ENCODE measurements at regions not wholly inside any gene's neighbourhood (a gene's known extent, or its start where the extent isn't known, plus 50 kb on each side); places are given as distances from the start of the nearest gene placed in this dataset.

GRCh38 chr13:34422956-34423355 is 519.1 kb upstream of the NBEA start:
- Histone ChIP-seq H3K4me1 (ENCODE audit: control insufficient read depth, insufficient read depth, low read length) (no peaks in the 10 kb centered on the region), H3K36me3 (ENCODE audit: control insufficient read depth in 2 of 2, insufficient read depth in 1 of 2, low read length in 2 of 2) (no peaks in the 10 kb centered on the region), H3K27ac (ENCODE audit: extremely low read depth, low read depth, low read length) (no peak overlapping the region), H3K9me3 (ENCODE audit: control insufficient read depth, insufficient read depth, low read depth, low read length) (no peaks in the 10 kb centered on the region), H3K4me3 (ENCODE audit: low read depth, low read length) (no peak overlapping the region)
- CTCF ChIA-PET: no interaction called here
- TF ChIP-seq SP7 (tag by site-specific recombination; IDR thresholded peaks at IDR 0.05) (no peak), ZNF133 (tag by site-specific recombination; IDR thresholded peaks at IDR 0.05) (no peak), PATZ1 (tag by site-specific recombination; IDR thresholded peaks at IDR 0.05) (no peak), ELK4 (IDR thresholded peaks at IDR 0.05; ENCODE audit: borderline replicate concordance, low read depth, low read length) (no peak), ZNF558 (tag by site-specific recombination; IDR thresholded peaks at IDR 0.05) (no peak), ZNF214 (tag by site-specific recombination; IDR thresholded peaks at IDR 0.05; ENCODE audit: borderline replicate concordance) (no peak), ZNF404 (tag by site-specific recombination; IDR thresholded peaks at IDR 0.05) (no peak), ZNF248 (tag by site-specific recombination; IDR thresholded peaks at IDR 0.05) (no peak), ZNF501 (tag by site-specific recombination; IDR thresholded peaks at IDR 0.05) (no peak), ZNF645 (tag by site-specific recombination; IDR thresholded peaks at IDR 0.05) (no peak)
- POLR2A ChIA-PET: no interaction called here

GRCh38 chr13:34425327-34425949 is 516.6 kb upstream of the NBEA start:
- ChIA-PET CTCF (no interaction called here), POLR2A (no interaction called here)
- no peak overlapping the region for H3K4me3 ChIP-seq (ENCODE audit: low read depth, low read length)
- H3K4me1 ChIP-seq (ENCODE audit: control insufficient read depth, insufficient read depth, low read length): no peaks in the 10 kb centered on the region
- H3K9me3 ChIP-seq (ENCODE audit: control insufficient read depth, insufficient read depth, low read depth, low read length): no peaks in the 10 kb centered on the region
- no peak overlapping the region for H3K27ac ChIP-seq (ENCODE audit: extremely low read depth, low read depth, low read length)
- H3K36me3 ChIP-seq (ENCODE audit: control insufficient read depth in 2 of 2, insufficient read depth in 1 of 2, low read length in 2 of 2): no peaks in the 10 kb centered on the region
- TF ChIP-seq ZNF621 (tag by site-specific recombination; IDR thresholded peaks at IDR 0.05) (no peak), ZNF768 (tag by site-specific recombination; IDR thresholded peaks at IDR 0.05) (no peak), ZNF670 (tag by site-specific recombination; IDR thresholded peaks at IDR 0.05; ENCODE audit: low read depth) (no peak), ZNF362 (tag by site-specific recombination; IDR thresholded peaks at IDR 0.05) (no peak), ZSCAN30 (tag by site-specific recombination; IDR thresholded peaks at IDR 0.05) (no peak), IKZF3 (tag by site-specific recombination; IDR thresholded peaks at IDR 0.05) (no peak), ZNF2 (tag by site-specific recombination; IDR thresholded peaks at IDR 0.05) (no peak), ZNF398 (tag by site-specific recombination; IDR thresholded peaks at IDR 0.05) (no peak), REPIN1 (tag by site-specific recombination; IDR thresholded peaks at IDR 0.05; ENCODE audit: low read depth) (no peak), ZNF10 (tag by site-specific recombination; IDR thresholded peaks at IDR 0.05) (no peak), ZNF404 (tag by site-specific recombination; IDR thresholded peaks at IDR 0.05) (no peak), PRDM10 (tag by site-specific recombination; IDR thresholded peaks at IDR 0.05) (no peak), ZNF121 (tag by site-specific recombination; IDR thresholded peaks at IDR 0.05) (no peak), ZSCAN16 (tag by site-specific recombination; IDR thresholded peaks at IDR 0.05) (no peak), HOXC10 (CRISPR knock-in tag; IDR thresholded peaks at IDR 0.05) (no peak), ZNF776 (tag by site-specific recombination; IDR thresholded peaks at IDR 0.05; ENCODE audit: borderline replicate concordance) (no peak)
